Keratinocyte (primary cell): ENCODE measurements at regions not wholly inside any gene's neighbourhood (a gene's known extent, or its start where the extent isn't known, plus 50 kb on each side); places are given as distances from the start of the nearest gene placed in this dataset.

Experiments used
- EZH2 ChIP-seq: IDR thresholded peaks from one replicate; pipeline ENCODE4 v1.6.1; 2012; ENCODE audit warnings: inconsistent platforms, mild to moderate bottlenecking, low read length, moderate library complexity
- TF ChIP-seq, protein P1 (sequence below), 3 experiments: IDR thresholded peaks in 1 of 3; conservative IDR thresholded peaks in 1 of 3; optimal IDR thresholded peaks in 1 of 3; 2 replicates in 2 of 3; 3 replicates in 1 of 3; pipeline versions ENCODE3 to v1.5.1; 2011; ENCODE audit warnings: low read length in 3 of 3, mild to moderate bottlenecking in 3 of 3, moderate library complexity in 2 of 3, control low read depth in 1 of 3, inconsistent platforms in 1 of 3; ENCODE audit not compliant: insufficient read depth in 2 of 3; ENCODE audit errors: extremely low read depth in 1 of 3

DNA sequence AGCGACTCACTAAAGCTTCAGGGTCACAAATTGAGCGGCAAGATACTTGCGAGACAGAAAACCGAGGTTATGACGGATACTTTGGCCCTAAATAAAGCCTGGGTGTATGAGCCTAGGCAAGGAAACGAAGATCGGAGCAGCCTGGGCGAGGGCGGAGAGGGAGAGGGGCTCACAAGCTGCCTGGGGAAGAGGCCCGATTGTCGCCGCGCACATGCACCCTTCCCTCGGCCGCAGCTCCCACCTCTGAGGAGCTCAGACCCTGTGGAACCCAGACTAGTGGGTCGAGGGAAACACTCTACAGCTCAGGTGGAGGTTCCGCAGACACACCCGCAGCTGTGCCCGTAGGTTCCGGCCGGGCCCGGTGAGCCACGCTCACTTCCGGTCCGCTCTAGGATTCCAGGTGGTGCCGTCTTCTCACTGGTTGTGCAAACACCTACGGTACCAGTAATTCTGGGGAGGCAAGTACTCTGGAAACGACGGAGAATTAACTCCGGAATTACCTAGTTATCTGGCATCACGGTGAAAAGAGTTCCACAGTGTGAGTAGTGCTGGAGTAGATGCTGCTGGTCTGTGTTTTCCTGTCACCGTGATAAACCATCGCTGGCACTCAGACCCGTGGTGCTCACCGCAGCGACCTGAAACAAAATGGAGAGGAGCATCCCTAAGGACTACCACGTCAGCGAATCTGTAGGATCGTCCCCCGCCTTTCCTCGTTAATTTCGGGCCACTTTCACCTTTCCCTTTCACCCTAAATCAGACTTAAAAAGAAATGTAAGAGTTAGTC is 61.5 kb downstream of the GPX5 start:
- TF ChIP-seq, protein P1, sequence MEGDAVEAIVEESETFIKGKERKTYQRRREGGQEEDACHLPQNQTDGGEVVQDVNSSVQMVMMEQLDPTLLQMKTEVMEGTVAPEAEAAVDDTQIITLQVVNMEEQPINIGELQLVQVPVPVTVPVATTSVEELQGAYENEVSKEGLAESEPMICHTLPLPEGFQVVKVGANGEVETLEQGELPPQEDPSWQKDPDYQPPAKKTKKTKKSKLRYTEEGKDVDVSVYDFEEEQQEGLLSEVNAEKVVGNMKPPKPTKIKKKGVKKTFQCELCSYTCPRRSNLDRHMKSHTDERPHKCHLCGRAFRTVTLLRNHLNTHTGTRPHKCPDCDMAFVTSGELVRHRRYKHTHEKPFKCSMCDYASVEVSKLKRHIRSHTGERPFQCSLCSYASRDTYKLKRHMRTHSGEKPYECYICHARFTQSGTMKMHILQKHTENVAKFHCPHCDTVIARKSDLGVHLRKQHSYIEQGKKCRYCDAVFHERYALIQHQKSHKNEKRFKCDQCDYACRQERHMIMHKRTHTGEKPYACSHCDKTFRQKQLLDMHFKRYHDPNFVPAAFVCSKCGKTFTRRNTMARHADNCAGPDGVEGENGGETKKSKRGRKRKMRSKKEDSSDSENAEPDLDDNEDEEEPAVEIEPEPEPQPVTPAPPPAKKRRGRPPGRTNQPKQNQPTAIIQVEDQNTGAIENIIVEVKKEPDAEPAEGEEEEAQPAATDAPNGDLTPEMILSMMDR (optimal IDR thresholded peaks at IDR 0.05 in 1 of 3, IDR thresholded peaks at IDR 0.05 in 1 of 3, conservative IDR thresholded peaks at IDR 0.05 in 1 of 3; ENCODE audit: extremely low read depth in 1 of 3, insufficient read depth in 2 of 3, low read length in 3 of 3) = no peak
- TF ChIP-seq EZH2 = no peak
